NT2/D1 (cell line): ENCODE measurements at regions not wholly inside any gene's neighbourhood (a gene's known extent, or its start where the extent isn't known, plus 50 kb on each side); places are given as distances from the start of the nearest gene placed in this dataset.

Source experiments
- SUZ12 ChIP-seq: IDR thresholded peaks from 2 replicates; pipeline ENCODE4 v1.6.1; 2011; ENCODE audit not compliant: insufficient read length, insufficient read depth; ENCODE audit errors: extremely low read depth
- ZNF274 ChIP-seq: IDR thresholded peaks from 2 replicates; pipeline ENCODE4 v1.6.1; 2011; ENCODE audit warnings: mild to moderate bottlenecking, low read depth, low read length

DNA sequence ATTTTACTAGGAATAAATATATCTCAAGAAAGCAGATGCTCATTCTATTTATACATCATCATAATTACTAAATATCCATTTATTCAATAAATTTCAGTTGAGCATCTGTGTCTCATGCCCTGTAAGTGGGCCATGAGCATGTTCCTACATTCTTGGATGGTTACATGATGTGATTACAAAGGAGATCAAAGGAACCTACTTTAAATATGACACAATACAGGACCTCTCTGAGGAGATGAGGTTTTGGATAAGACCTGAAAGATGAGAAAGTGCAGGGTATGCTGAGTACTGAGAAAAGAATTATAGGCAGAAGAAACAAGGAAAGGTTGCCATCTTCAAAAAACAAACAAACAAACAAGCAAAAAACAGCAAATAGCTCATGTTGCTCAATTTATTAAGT lies 105.4 kb upstream of the CNTN1 start:
- TF ChIP-seq ZNF274: no peak
- no peak for TF ChIP-seq SUZ12
